PFSK-1 (cell line): ENCODE measurements at regions not wholly inside any gene's neighbourhood (a gene's known extent, or its start where the extent isn't known, plus 50 kb on each side); places are given as distances from the start of the nearest gene placed in this dataset.

Source experiments
- FOXP2 ChIP-seq: optimal IDR thresholded peaks from 2 replicates; pipeline ENCODE3; 2011; ENCODE audit warnings: borderline replicate concordance, control low read depth, inconsistent platforms; ENCODE audit not compliant: insufficient read depth; ENCODE audit errors: extremely low read length, extremely low read depth
- POLR2AphosphoS5 ChIP-seq: IDR thresholded peaks from 2 replicates; pipeline ENCODE4 v1.6.1; 2012; ENCODE audit warnings: low read depth, mild to moderate bottlenecking, control low read depth, low read length, moderate library complexity
- REST ChIP-seq, 2 experiments: IDR thresholded peaks; 2 replicates each; pipeline versions ENCODE4 v1.6.1 to v1.8.0; 2011 to 2012; ENCODE audit warnings: low read depth in 2 of 2, low read length in 2 of 2, control low read depth in 1 of 2, inconsistent platforms in 1 of 2, mild to moderate bottlenecking in 1 of 2, moderate library complexity in 1 of 2; ENCODE audit not compliant: insufficient read depth in 1 of 2
- SIN3A ChIP-seq: IDR thresholded peaks from 2 replicates; pipeline ENCODE4 v1.6.1; 2012; ENCODE audit warnings: mild to moderate bottlenecking, low read length, moderate library complexity, borderline replicate concordance; ENCODE audit not compliant: insufficient read depth
- TAF1 ChIP-seq: IDR thresholded peaks from 2 replicates; pipeline ENCODE4 v1.6.1; 2012; ENCODE audit warnings: low read length, control low read depth, borderline replicate concordance; ENCODE audit not compliant: insufficient read depth

- TF ChIP-seq FOXP2 (no peak), POLR2AphosphoS5 (no peak), TAF1 (no peak), SIN3A (no peak), REST (IDR thresholded peaks at IDR 0.05; ENCODE audit: insufficient read depth in 1 of 2, low read depth in 2 of 2, low read length in 2 of 2) (no peak)
These were observed 107.0 kb downstream of the RPLP1 start for GRCh38 chr15:69559440-69560190.

- TF ChIP-seq SIN3A = no peak
- TF ChIP-seq REST (IDR thresholded peaks at IDR 0.05; ENCODE audit: insufficient read depth in 1 of 2, low read depth in 2 of 2, low read length in 2 of 2) = no peak
- TF ChIP-seq POLR2AphosphoS5 = no peak
- TF ChIP-seq TAF1 = no peak
- TF ChIP-seq FOXP2 = no peak
These were observed 108.6 kb downstream of the RPLP1 start for GRCh38 chr15:69561071-69561784.

- TF ChIP-seq FOXP2 (no peak), POLR2AphosphoS5 (no peak), SIN3A (no peak), TAF1 (no peak), REST (IDR thresholded peaks at IDR 0.05; ENCODE audit: insufficient read depth in 1 of 2, low read depth in 2 of 2, low read length in 2 of 2) (no peak)
These were observed 109.5 kb downstream of the RPLP1 start for GRCh38 chr15:69562116-69562515.

- TF ChIP-seq TAF1 = no peak
- TF ChIP-seq POLR2AphosphoS5 = no peak
- no peak for TF ChIP-seq FOXP2
- no peak for TF ChIP-seq REST (IDR thresholded peaks at IDR 0.05; ENCODE audit: insufficient read depth in 1 of 2, low read depth in 2 of 2, low read length in 2 of 2)
- no peak for TF ChIP-seq SIN3A
These were observed 109.9 kb downstream of the RPLP1 start for GRCh38 chr15:69562564-69562963.
